Upper lobe of right lung (tissue), 1 donor: ENCODE measurements at regions not wholly inside any gene's neighbourhood (a gene's known extent, or its start where the extent isn't known, plus 50 kb on each side); places are given as distances from the start of the nearest gene placed in this dataset.
"Not testable (repeated sequence)": the region's sequence is repeated elsewhere in the genome, so short reads cannot be mapped to it uniquely, and the experiment has no call there.

Experiments
- ATAC-seq: fragments of 200-7000 bp; cut with Tn5 transposase; one replicate; pipeline ENCODE4 v1.9.1; 2020; ENCODE audit warnings: mild to moderate bottlenecking, moderate library complexity
- DNase-seq: peaks from one replicate; pipeline ENCODE4 v3.0.0-alpha.2; 2020
- H3K27ac ChIP-seq: fragments of 200-600 bp; one replicate; pipeline ENCODE4 v1.8.0; 2022
- H3K27me3 ChIP-seq: fragments of 200-600 bp; one replicate; pipeline ENCODE4 v1.8.0; 2022; ENCODE audit warnings: mild to moderate bottlenecking
- H3K36me3 ChIP-seq: fragments of 200-600 bp; one replicate; pipeline ENCODE4 v1.8.0; 2022
- H3K4me1 ChIP-seq: fragments of 200-600 bp; one replicate; pipeline ENCODE4 v1.8.0; 2022
- H3K4me3 ChIP-seq: fragments of 200-600 bp; one replicate; pipeline ENCODE4 v1.8.0; 2022; ENCODE audit warnings: mild to moderate bottlenecking
- H3K9me3 ChIP-seq: fragments of 200-600 bp; one replicate; pipeline ENCODE4 v1.8.0; 2022
- intact Hi-C: fragments of 100-400 bp; cut with DNase I; formaldehyde crosslinking; loops from one replicate; pipeline ENCODE4 v1.11.0; 2022
- TF ChIP-seq, protein P1 (sequence below): fragments of 200-600 bp; IDR thresholded peaks from one replicate; pipeline ENCODE4 v1.8.0; 2022; ENCODE audit warnings: antibody characterized with exemption
- donor health status: DM: no; HTN: yes; CAD: no; lungs with severe emphysema.

GRCh38 chr10:118926441-118926840, 103.1 kb upstream of the NANOS1 start:
- no peaks in the 10 kb centered on the region for H3K36me3 ChIP-seq
- H3K27me3 ChIP-seq, result no peaks in the 10 kb centered on the region
- intact Hi-C loops, result no loop called here
- no peaks in the 10 kb centered on the region for H3K9me3 ChIP-seq
- TF ChIP-seq, protein P1, sequence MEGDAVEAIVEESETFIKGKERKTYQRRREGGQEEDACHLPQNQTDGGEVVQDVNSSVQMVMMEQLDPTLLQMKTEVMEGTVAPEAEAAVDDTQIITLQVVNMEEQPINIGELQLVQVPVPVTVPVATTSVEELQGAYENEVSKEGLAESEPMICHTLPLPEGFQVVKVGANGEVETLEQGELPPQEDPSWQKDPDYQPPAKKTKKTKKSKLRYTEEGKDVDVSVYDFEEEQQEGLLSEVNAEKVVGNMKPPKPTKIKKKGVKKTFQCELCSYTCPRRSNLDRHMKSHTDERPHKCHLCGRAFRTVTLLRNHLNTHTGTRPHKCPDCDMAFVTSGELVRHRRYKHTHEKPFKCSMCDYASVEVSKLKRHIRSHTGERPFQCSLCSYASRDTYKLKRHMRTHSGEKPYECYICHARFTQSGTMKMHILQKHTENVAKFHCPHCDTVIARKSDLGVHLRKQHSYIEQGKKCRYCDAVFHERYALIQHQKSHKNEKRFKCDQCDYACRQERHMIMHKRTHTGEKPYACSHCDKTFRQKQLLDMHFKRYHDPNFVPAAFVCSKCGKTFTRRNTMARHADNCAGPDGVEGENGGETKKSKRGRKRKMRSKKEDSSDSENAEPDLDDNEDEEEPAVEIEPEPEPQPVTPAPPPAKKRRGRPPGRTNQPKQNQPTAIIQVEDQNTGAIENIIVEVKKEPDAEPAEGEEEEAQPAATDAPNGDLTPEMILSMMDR, result no peak
- no peak overlapping the region for H3K4me3 ChIP-seq
- H3K27ac ChIP-seq, result no peak overlapping the region
- ATAC-seq (no peak), DNase-seq (no peak)
- H3K4me1 ChIP-seq, result no peaks in the 10 kb centered on the region

DNA sequence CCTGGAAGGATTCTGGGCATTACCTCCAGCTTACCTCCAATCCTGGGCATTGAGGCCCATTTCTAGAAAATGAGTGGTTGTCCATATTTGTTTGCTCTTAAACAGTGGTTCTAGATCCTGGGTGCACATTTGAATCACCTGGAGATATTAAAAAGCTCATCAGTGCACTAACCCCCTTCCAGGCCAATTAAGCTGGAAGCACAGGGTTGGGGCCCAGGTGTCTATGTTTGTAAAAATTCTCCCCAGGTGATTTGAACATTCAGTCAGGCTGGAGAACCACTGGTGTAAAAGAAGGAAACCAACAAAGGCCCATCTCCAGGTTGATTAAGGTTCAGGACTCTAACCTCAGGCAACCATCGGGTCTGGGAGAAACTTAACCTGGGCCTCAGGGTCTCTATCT, 102.6 kb upstream of the NANOS1 start:
- no peak overlapping the region for H3K27ac ChIP-seq
- H3K4me1 ChIP-seq, result no peaks in the 10 kb centered on the region
- DNase-seq, result no peak
- no peaks in the 10 kb centered on the region for H3K36me3 ChIP-seq
- H3K9me3 ChIP-seq, result no peaks in the 10 kb centered on the region
- H3K27me3 ChIP-seq, result no peaks in the 10 kb centered on the region
- TF ChIP-seq, protein P1, result no peak
- no peak overlapping the region for H3K4me3 ChIP-seq
- intact Hi-C loops, result no loop called here
- ATAC-seq, result no peak

GRCh38 chr10:118927321-118927720, 102.2 kb upstream of the NANOS1 start:
- no peak overlapping the region for H3K27ac ChIP-seq
- intact Hi-C loops, result no loop called here
- no peaks in the 10 kb centered on the region for H3K27me3 ChIP-seq
- no peaks in the 10 kb centered on the region for H3K36me3 ChIP-seq
- TF ChIP-seq, protein P1, result no peak
- no peak overlapping the region for H3K4me3 ChIP-seq
- H3K9me3 ChIP-seq, result no peaks in the 10 kb centered on the region
- ATAC-seq, result peak; percentile 28
- no peaks in the 10 kb centered on the region for H3K4me1 ChIP-seq
- DNase-seq, result no peak

DNA sequence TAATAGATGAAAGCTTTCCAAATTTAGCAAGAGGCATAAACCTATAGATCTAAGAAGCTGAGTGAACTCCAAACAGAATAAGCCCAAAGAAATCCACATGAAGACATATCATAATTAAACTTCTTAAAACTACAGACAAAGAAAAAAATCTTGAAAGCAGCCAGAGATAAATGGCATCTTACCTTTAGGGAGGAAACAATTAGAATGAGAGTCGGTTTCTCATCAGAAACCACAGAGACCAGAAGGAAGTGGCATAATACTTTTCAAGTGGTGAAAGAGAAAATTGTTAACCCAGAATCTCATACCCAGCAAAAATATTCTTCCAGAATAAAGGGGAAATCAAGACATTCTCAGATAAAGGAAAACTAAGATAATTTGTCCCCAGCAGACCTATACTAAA, 98.9 kb upstream of the NANOS1 start:
- intact Hi-C loops, result no loop called here
- ATAC-seq, result no peak
- TF ChIP-seq, protein P1, result no peak

DNA sequence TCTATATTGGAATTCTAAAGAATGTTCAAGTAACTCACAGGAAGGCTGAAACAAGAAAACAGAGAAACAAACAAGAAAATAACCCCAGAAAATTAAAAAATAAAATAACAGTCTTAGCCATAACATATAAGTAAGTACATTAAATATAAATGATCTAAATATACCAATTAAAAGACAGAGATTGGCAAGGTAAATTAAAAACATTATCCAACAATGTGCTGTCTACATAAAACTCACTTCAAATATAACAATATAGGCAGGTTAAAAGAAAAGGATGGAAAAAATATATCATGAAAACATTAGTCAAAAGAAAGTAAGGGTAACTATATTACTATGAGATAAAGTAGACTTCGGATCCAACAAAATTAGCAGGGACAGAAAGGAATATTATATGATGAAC, 98.1 kb upstream of the NANOS1 start:
- DNase-seq, result no peak
- intact Hi-C loops, result no loop called here

More for the DNA sequence above, 98.9 kb upstream of the NANOS1 start:
- H3K4me1 ChIP-seq, result no peaks in the 10 kb centered on the region
- H3K27ac ChIP-seq, result no peak overlapping the region
- H3K27me3 ChIP-seq, result no peaks in the 10 kb centered on the region
- DNase-seq, result no peak
- H3K36me3 ChIP-seq, result no peaks in the 10 kb centered on the region
- no peak overlapping the region for H3K4me3 ChIP-seq
- H3K9me3 ChIP-seq, result no peaks in the 10 kb centered on the region

DNA sequence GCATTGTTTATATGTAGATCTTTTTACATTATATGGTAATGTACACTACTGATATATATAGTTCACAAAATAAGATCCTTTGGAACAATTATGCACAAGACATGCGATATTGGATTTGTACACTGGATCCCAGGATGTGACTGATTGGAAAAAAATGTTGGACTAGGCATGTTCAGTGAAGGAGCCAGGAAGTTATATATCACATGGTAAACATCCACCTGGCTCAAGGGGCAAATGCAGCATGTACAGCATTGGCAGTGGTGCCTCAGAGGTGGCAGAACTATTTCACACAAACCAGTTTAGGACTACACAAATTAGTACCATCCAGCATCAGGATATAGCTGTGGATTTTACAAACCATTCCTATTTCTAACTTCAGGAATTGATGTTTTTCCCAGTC, 97.4 kb upstream of the NANOS1 start:
- H3K4me3 ChIP-seq, H3K9me3 ChIP-seq, H3K4me1 ChIP-seq, ATAC-seq, H3K27me3 ChIP-seq, intact Hi-C loops, H3K27ac ChIP-seq, DNase-seq, H3K36me3 ChIP-seq: not testable (repeated sequence)

More for the DNA sequence above, 98.1 kb upstream of the NANOS1 start:
- Histone ChIP-seq H3K4me3 (no peak overlapping the region), H3K4me1 (no peaks in the 10 kb centered on the region), H3K27ac (no peak overlapping the region), H3K9me3 (no peaks in the 10 kb centered on the region), H3K36me3 (no peaks in the 10 kb centered on the region), H3K27me3 (no peaks in the 10 kb centered on the region)
- TF ChIP-seq, protein P1, result no peak
- no peak for ATAC-seq
